H9 (cell line): ENCODE measurements at regions not wholly inside any gene's neighbourhood (a gene's known extent, or its start where the extent isn't known, plus 50 kb on each side); places are given as distances from the start of the nearest gene placed in this dataset.

Source experiments
- DNase-seq: peaks from one replicate; pipeline ENCODE4 v3.0.0-alpha.2; 2017
- H2AFZ ChIP-seq: one replicate; pipeline ENCODE4 v1.6.1; 2013; ENCODE audit warnings: mild to moderate bottlenecking, low read length, control low read depth, moderate library complexity
- H2AK5ac ChIP-seq: 2 replicates; pipeline ENCODE4 v1.6.1; 2013; ENCODE audit warnings: low read length, control low read depth, mixed read lengths; ENCODE audit not compliant: insufficient read length
- H2BK120ac ChIP-seq: one replicate; pipeline ENCODE4 v1.6.1; 2013; ENCODE audit warnings: low read depth, mild to moderate bottlenecking, low read length, control low read depth, inconsistent platforms; ENCODE audit not compliant: poor library complexity, severe bottlenecking
- H2BK12ac ChIP-seq: 2 replicates; pipeline ENCODE4 v1.6.1; 2013; ENCODE audit warnings: low read length, control low read depth, mixed read lengths, low read depth; ENCODE audit not compliant: insufficient read length
- H2BK15ac ChIP-seq: 2 replicates; pipeline ENCODE4 v1.6.1; 2013; ENCODE audit warnings: low read depth, low read length, control low read depth
- H2BK20ac ChIP-seq: one replicate; pipeline ENCODE4 v1.6.1; 2013; ENCODE audit warnings: low read depth, mild to moderate bottlenecking, low read length, control low read depth, inconsistent platforms; ENCODE audit not compliant: poor library complexity, severe bottlenecking
- H2BK5ac ChIP-seq: 2 replicates; pipeline ENCODE4 v1.6.1; 2013; ENCODE audit warnings: low read length, control low read depth, mixed read lengths; ENCODE audit not compliant: insufficient read length
- H3K14ac ChIP-seq: 2 replicates; pipeline ENCODE4 v1.6.1; 2013; ENCODE audit warnings: low read length, control low read depth; ENCODE audit not compliant: insufficient read depth
- H3K18ac ChIP-seq: 2 replicates; pipeline ENCODE4 v1.6.1; 2013; ENCODE audit warnings: low read depth, mild to moderate bottlenecking, mixed read lengths, low read length, control low read depth; ENCODE audit not compliant: insufficient read length
- H3K23ac ChIP-seq: 2 replicates; pipeline ENCODE4 v1.6.1; 2013; ENCODE audit warnings: low read length, control low read depth, mixed read lengths, low read depth; ENCODE audit not compliant: insufficient read length
- H3K23me2 ChIP-seq: 2 replicates; pipeline ENCODE4 v1.6.1; 2013; ENCODE audit warnings: low read depth, mild to moderate bottlenecking, mixed read lengths, low read length, control low read depth; ENCODE audit not compliant: insufficient read length, poor library complexity, severe bottlenecking
- H3K27ac ChIP-seq: 2 replicates; pipeline ENCODE4 v1.5.1; 2013; ENCODE audit warnings: low read length, control low read depth, mixed read lengths, low read depth; ENCODE audit not compliant: insufficient read length
- H3K27me3 ChIP-seq: 2 replicates; pipeline ENCODE4 v1.6.1; 2013; ENCODE audit warnings: low read length, control low read depth, inconsistent platforms; ENCODE audit not compliant: insufficient read depth
- H3K4ac ChIP-seq: 2 replicates; pipeline ENCODE4 v1.6.1; 2013; ENCODE audit warnings: low read depth, mild to moderate bottlenecking, control low read depth, inconsistent platforms, low read length, moderate library complexity
- H3K4me1 ChIP-seq: 2 replicates; pipeline ENCODE4 v1.6.1; 2013; ENCODE audit warnings: low read length, control low read depth, inconsistent platforms; ENCODE audit not compliant: insufficient read depth
- H3K4me2 ChIP-seq: 2 replicates; pipeline ENCODE4 v1.6.1; 2013; ENCODE audit warnings: low read length, control low read depth, mixed read lengths; ENCODE audit not compliant: insufficient read length, insufficient read depth
- H3K56ac ChIP-seq: 2 replicates; pipeline ENCODE4 v1.6.1; 2013; ENCODE audit warnings: low read depth, mild to moderate bottlenecking, mixed read lengths, low read length, control low read depth; ENCODE audit not compliant: insufficient read length
- H3K79me1 ChIP-seq: 2 replicates; pipeline ENCODE4 v1.6.1; 2013; ENCODE audit warnings: low read depth, mild to moderate bottlenecking, moderate library complexity, low read length, control low read depth, inconsistent platforms; ENCODE audit not compliant: insufficient read depth, poor library complexity, severe bottlenecking
- H3K79me2 ChIP-seq: 2 replicates; pipeline ENCODE4 v1.6.1; 2013; ENCODE audit warnings: low read length, control low read depth, inconsistent platforms; ENCODE audit not compliant: insufficient read depth
- H3K9ac ChIP-seq: 2 replicates; pipeline ENCODE4 v1.6.1; 2013; ENCODE audit warnings: low read length, control low read depth, mixed read lengths; ENCODE audit not compliant: insufficient read length; ENCODE audit errors: extremely low read depth
- H3K9me3 ChIP-seq: one replicate; pipeline ENCODE4 v1.6.1; 2013; ENCODE audit warnings: low read depth, low read length, inconsistent platforms; ENCODE audit not compliant: control insufficient read depth
- H3T11ph ChIP-seq: one replicate; pipeline ENCODE4 v1.6.1; 2013; ENCODE audit warnings: mild to moderate bottlenecking, low read length, control low read depth, inconsistent platforms
- H4K20me1 ChIP-seq: one replicate; pipeline ENCODE4 v1.6.1; 2013; ENCODE audit not compliant: control insufficient read depth, insufficient read length, insufficient read depth
- H4K5ac ChIP-seq: 2 replicates; pipeline ENCODE4 v1.6.1; 2013; ENCODE audit warnings: low read depth, mild to moderate bottlenecking, mixed read lengths, low read length, control low read depth; ENCODE audit not compliant: insufficient read length
- H4K8ac ChIP-seq: replicated peaks from 2 replicates; pipeline ENCODE4 v1.6.1; 2013; ENCODE audit warnings: low read length, control low read depth, mixed read lengths, low read depth; ENCODE audit not compliant: insufficient read length
- H4K91ac ChIP-seq: 2 replicates; pipeline ENCODE4 v1.6.1; 2013; ENCODE audit warnings: low read depth, mild to moderate bottlenecking, moderate library complexity, mixed read lengths, low read length, control low read depth; ENCODE audit not compliant: insufficient read length
- H3K27ac Mint-ChIP-seq, 3 experiments: 2 replicates in 2 of 3; 3 replicates in 1 of 3; pipeline ENCODE4 v1.8.0; 2020 to 2021; ENCODE audit warnings: mixed read lengths in 3 of 3, mild to moderate bottlenecking in 1 of 3, moderate library complexity in 1 of 3
- H3K27me3 Mint-ChIP-seq: 2 replicates; pipeline ENCODE4 v1.8.0; 2021; ENCODE audit warnings: low read depth, mild to moderate bottlenecking, moderate library complexity, mixed read lengths
- H3K36me3 Mint-ChIP-seq, 3 experiments: 2 replicates in 2 of 3; 3 replicates in 1 of 3; pipeline ENCODE4 v1.8.0; 2020 to 2021; ENCODE audit warnings: low read depth in 3 of 3, mixed read lengths in 3 of 3; ENCODE audit not compliant: insufficient read depth in 1 of 3
- H3K4me1 Mint-ChIP-seq, 2 experiments: 2 replicates each; pipeline ENCODE4 v1.8.0; 2020; ENCODE audit warnings: mixed read lengths in 2 of 2
- H3K4me3 Mint-ChIP-seq, 2 experiments: 2 replicates in 1 of 2; 3 replicates in 1 of 2; pipeline ENCODE4 v1.8.0; 2020 to 2021; ENCODE audit warnings: mild to moderate bottlenecking in 2 of 2, mixed read lengths in 2 of 2, moderate library complexity in 1 of 2
- H3K9me3 Mint-ChIP-seq, 2 experiments: 2 replicates in 1 of 2; 3 replicates in 1 of 2; pipeline ENCODE4 v1.8.0; 2020; ENCODE audit warnings: mild to moderate bottlenecking in 2 of 2, mixed read lengths in 2 of 2, moderate library complexity in 1 of 2
- WGBS: extraction: QIAGEN DNeasy Blood & Tissue Kit; methylation state at CpG from one replicate; pipeline ENCODE4 v1.1.7; 2013; ENCODE audit warnings: missing lambda C conversion rate, low lambda C conversion rate, mixed read lengths; ENCODE audit not compliant: insufficient read length; ENCODE audit errors: extremely low coverage; 5-methylcytosine and 5-hydroxymethylcytosine counted together
- TF ChIP-seq, protein P1 (sequence below): fragments of 200-600 bp; sonication (generic); conservative IDR thresholded peaks from 3 replicates; pipeline ENCODE4 v1.8.0; 2021; ENCODE audit warnings: antibody characterized with exemption, mild to moderate bottlenecking

DNA sequence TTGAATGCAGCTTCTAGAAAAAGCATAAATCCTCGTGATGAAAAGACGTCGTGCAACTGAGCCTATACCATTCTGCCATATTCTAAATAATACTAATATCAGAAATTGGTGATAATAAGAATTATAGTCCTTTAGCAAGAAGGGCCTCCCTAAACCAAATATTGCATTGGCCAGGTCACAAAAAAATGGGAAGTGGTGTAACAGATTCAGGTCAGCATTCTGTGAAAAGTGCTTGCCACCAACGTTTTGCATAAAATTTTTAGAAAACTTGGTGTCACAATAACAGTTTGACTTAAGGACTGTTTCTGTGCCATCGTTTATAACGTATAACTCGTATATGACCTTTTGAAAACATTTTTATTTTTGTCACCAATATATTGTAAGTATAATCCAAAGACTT, 603.6 kb downstream of the CPS1 start:
- Histone ChIP-seq H4K91ac (no peak overlapping the region), H3K23ac (no peak overlapping the region), H2AK5ac (no peak overlapping the region), H2BK20ac (no peak overlapping the region), H3K18ac (no peak overlapping the region), H3K4me1 (no peaks in the 10 kb centered on the region), H3T11ph (no peak overlapping the region), H3K79me2 (no peaks in the 10 kb centered on the region), H2BK5ac (no peak overlapping the region), H3K9me3 (no peaks in the 10 kb centered on the region), H2BK12ac (no peak overlapping the region), H2AFZ (no peak overlapping the region), H4K5ac (no peak overlapping the region), H4K20me1 (no peaks in the 10 kb centered on the region), H3K14ac (no peak overlapping the region), H3K79me1 (no peaks in the 10 kb centered on the region), H3K56ac (no peak overlapping the region), H2BK15ac (no peak overlapping the region), H3K27ac (no peak overlapping the region), H3K4ac (no peak overlapping the region), H4K8ac (no peak overlapping the region), H3K23me2 (no peaks in the 10 kb centered on the region), H3K9ac (no peak overlapping the region), H2BK120ac (no peak overlapping the region), H3K4me2 (no peak overlapping the region), H3K27me3 (no peaks in the 10 kb centered on the region)
- no peak for DNase-seq
- TF ChIP-seq, protein P1, sequence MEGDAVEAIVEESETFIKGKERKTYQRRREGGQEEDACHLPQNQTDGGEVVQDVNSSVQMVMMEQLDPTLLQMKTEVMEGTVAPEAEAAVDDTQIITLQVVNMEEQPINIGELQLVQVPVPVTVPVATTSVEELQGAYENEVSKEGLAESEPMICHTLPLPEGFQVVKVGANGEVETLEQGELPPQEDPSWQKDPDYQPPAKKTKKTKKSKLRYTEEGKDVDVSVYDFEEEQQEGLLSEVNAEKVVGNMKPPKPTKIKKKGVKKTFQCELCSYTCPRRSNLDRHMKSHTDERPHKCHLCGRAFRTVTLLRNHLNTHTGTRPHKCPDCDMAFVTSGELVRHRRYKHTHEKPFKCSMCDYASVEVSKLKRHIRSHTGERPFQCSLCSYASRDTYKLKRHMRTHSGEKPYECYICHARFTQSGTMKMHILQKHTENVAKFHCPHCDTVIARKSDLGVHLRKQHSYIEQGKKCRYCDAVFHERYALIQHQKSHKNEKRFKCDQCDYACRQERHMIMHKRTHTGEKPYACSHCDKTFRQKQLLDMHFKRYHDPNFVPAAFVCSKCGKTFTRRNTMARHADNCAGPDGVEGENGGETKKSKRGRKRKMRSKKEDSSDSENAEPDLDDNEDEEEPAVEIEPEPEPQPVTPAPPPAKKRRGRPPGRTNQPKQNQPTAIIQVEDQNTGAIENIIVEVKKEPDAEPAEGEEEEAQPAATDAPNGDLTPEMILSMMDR: no peak
- H3K27ac Mint-ChIP-seq: no peak overlapping the region
- WGBS: no CpG with 5 or more reads among the region's 7 CpGs
- no peak overlapping the region for H3K4me3 Mint-ChIP-seq
- H3K4me1 Mint-ChIP-seq: no peaks in the 10 kb centered on the region
- H3K27me3 Mint-ChIP-seq: no peaks in the 10 kb centered on the region
- H3K36me3 Mint-ChIP-seq: no peaks in the 10 kb centered on the region
- H3K9me3 Mint-ChIP-seq: no peaks in the 10 kb centered on the region
